HUES6 (cell line): ENCODE measurements at regions not wholly inside any gene's neighbourhood (a gene's known extent, or its start where the extent isn't known, plus 50 kb on each side); places are given as distances from the start of the nearest gene placed in this dataset.

Experiments used
- H3K27ac ChIP-seq: 2 replicates; pipeline ENCODE4 v1.7.0; 2013; ENCODE audit warnings: low read depth, mild to moderate bottlenecking, low read length, inconsistent platforms
- H3K27me3 ChIP-seq: 2 replicates; pipeline ENCODE4 v1.6.1; 2013; ENCODE audit warnings: low read length; ENCODE audit not compliant: control insufficient read depth, insufficient read depth
- H3K36me3 ChIP-seq: 2 replicates; pipeline ENCODE4 v1.6.1; 2013; ENCODE audit warnings: low read length; ENCODE audit not compliant: control insufficient read depth, insufficient read depth
- H3K4me1 ChIP-seq: 2 replicates; pipeline ENCODE4 v1.6.1; 2013; ENCODE audit warnings: low read length; ENCODE audit not compliant: control insufficient read depth, insufficient read depth
- H3K4me3 ChIP-seq: 2 replicates; pipeline ENCODE4 v1.5.1; 2013; ENCODE audit warnings: low read depth, low read length
- H3K9ac ChIP-seq: one replicate; pipeline ENCODE4 v1.6.1; 2013; ENCODE audit warnings: mild to moderate bottlenecking, low read length
- H3K9me3 ChIP-seq: 2 replicates; pipeline ENCODE4 v1.6.1; 2013; ENCODE audit warnings: low read depth, low read length; ENCODE audit not compliant: control insufficient read depth, insufficient read depth

GRCh38 chr14:84351646-84352045 lies 1178.3 kb upstream of the FLRT2 start:
- Histone ChIP-seq H3K36me3 (no peaks in the 10 kb centered on the region), H3K27ac (no peak overlapping the region), H3K9ac (no peak overlapping the region)

DNA sequence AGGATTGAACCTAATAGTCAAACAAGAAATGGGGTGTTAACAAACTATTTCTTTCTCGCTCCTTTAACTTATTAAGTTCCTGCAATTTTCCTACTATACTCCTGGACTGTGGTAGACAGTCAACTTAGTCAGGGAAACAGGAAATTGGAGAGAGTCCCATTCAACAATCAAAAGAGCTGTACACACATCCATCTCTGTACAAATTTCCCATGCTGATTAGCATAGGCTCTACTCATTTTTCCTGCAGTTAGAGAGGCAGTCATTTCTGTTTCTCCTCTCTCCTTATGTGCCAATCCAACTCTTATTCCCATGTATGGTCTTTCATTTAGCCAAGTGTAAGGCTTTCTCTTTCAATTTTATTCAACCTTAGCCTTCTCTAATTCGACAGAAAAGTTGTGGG lies 1168.5 kb upstream of the FLRT2 start:
- Histone ChIP-seq H3K4me1 (no peaks in the 10 kb centered on the region), H3K4me3 (no peak overlapping the region), H3K27me3 (no peaks in the 10 kb centered on the region), H3K36me3 (no peaks in the 10 kb centered on the region), H3K9me3 (no peaks in the 10 kb centered on the region), H3K27ac (no peak overlapping the region), H3K9ac (no peak overlapping the region)

More at GRCh38 chr14:84351646-84352045, 1178.3 kb upstream of the FLRT2 start:
- Histone ChIP-seq H3K9me3 (no peaks in the 10 kb centered on the region; the same call in 1 of the 2 replicates), H3K4me3 (no peak overlapping the region), H3K4me1 (no peaks in the 10 kb centered on the region), H3K27me3 (no peaks in the 10 kb centered on the region)

- Histone ChIP-seq H3K9me3 (0 out of 2 replicates have a peak, but pooled peaks cover 4% of the 10 kb centered on the region), H3K36me3 (no peaks in the 10 kb centered on the region), H3K27ac (no peak overlapping the region), H3K4me3 (no peak overlapping the region), H3K4me1 (no peaks in the 10 kb centered on the region), H3K27me3 (no peaks in the 10 kb centered on the region), H3K9ac (no peak overlapping the region)
Measured at GRCh38 chr14:84375235-84375634, 1154.7 kb upstream of the FLRT2 start.

DNA sequence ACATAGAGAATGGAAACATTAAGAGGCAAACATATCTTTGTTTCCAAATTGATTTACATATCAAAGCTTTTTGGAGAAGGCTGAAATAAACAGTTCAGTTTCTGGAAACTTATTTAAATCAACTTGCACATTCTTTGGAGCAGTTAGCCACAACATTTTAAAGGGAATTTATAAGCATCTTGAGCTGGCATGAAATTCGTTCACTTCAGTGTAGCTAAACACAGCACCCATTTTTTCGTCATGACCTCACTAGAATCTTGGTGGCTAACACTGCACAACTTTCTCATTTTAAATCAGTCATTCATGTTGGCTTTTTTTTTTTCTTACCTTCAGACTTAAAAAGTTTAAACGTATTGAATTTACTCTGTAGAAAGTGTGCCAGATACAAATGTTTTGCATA lies 1139.9 kb upstream of the FLRT2 start:
- no peaks in the 10 kb centered on the region for H3K27me3 ChIP-seq
- no peak overlapping the region for H3K27ac ChIP-seq
- no peaks in the 10 kb centered on the region for H3K36me3 ChIP-seq
- no peak overlapping the region for H3K9ac ChIP-seq
- no peaks in the 10 kb centered on the region for H3K4me1 ChIP-seq
- no peak overlapping the region for H3K4me3 ChIP-seq
- H3K9me3 ChIP-seq: no peaks in the 10 kb centered on the region

DNA sequence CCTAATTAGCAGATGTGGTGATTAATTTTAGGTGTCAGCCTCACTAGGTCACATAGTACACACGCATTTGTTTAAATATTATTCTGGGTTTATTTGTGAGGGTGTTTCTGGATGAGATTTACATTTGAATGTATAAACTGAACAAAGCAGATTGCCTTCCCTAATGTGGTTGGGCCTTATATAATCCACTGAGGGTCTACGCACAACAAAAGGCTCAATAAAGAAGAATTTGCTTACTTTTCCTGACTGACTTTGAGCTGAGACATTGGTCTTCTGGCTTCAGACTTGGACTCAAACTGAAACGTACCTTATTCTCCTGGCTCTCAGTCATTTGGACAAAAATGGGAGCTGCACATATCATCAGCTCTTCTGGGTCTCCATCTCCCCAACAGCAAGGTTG lies 1132.3 kb upstream of the FLRT2 start:
- H3K9ac ChIP-seq: no peak overlapping the region
- no peaks in the 10 kb centered on the region for H3K4me1 ChIP-seq
- H3K27ac ChIP-seq: no peak overlapping the region
- H3K27me3 ChIP-seq: no peaks in the 10 kb centered on the region
- no peaks in the 10 kb centered on the region for H3K36me3 ChIP-seq
- H3K4me3 ChIP-seq: no peak overlapping the region
- H3K9me3 ChIP-seq: peaks cover 4% of the 10 kb centered on the region

DNA sequence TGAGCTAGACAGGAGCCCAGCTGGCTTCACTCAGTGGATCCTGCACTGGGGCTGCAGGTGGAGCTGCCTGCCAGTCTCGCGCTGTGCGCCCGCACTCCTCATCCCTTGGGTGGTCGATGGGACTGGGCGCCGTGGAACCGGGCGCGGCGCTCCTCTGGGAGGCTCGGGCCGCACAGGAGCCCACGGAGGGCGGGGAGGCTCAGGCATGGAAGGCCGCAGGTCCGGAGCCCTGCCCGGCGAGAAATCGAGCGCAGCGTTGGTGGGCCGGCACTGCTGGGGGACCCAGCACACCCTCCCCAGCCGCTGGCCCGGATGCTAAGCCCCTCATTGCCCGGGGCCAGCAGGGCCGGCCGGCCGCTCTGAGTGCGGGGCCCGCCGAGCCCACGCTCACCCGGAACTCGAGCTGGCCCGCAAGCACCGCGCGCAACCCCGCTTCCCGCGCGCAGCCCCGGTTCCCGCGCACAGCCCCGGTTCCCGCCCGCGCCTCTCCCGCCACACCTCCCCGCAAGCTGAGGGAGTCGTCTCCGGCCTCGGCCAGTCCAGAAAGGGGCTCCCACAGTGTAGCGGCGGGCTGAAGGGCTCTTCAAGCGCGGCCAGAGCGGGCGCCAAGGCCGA lies 1130.5 kb upstream of the FLRT2 start:
- no peaks in the 10 kb centered on the region for H3K4me1 ChIP-seq
- no peaks in the 10 kb centered on the region for H3K27me3 ChIP-seq
- peaks cover 4% of the 10 kb centered on the region for H3K9me3 ChIP-seq
- H3K27ac ChIP-seq: no peak overlapping the region
- no peaks in the 10 kb centered on the region for H3K36me3 ChIP-seq
- H3K9ac ChIP-seq: no peak overlapping the region
- H3K4me3 ChIP-seq: no peak overlapping the region

GRCh38 chr14:84401631-84402030 lies 1128.3 kb upstream of the FLRT2 start:
- Histone ChIP-seq H3K27me3 (no peaks in the 10 kb centered on the region), H3K4me1 (no peaks in the 10 kb centered on the region), H3K27ac (no peak overlapping the region)

GRCh38 chr14:84403585-84403984 lies 1126.4 kb upstream of the FLRT2 start:
- Histone ChIP-seq H3K9me3 (peaks cover 1% of the 10 kb centered on the region; the same call in 1 of the 2 replicates), H3K36me3 (no peaks in the 10 kb centered on the region), H3K4me3 (no peak overlapping the region), H3K4me1 (no peaks in the 10 kb centered on the region), H3K27me3 (no peaks in the 10 kb centered on the region), H3K27ac (no peak overlapping the region), H3K9ac (no peak overlapping the region)

More at GRCh38 chr14:84401631-84402030, 1128.3 kb upstream of the FLRT2 start:
- Histone ChIP-seq H3K9me3 (peaks cover 4% of the 10 kb centered on the region), H3K36me3 (no peaks in the 10 kb centered on the region), H3K4me3 (no peak overlapping the region), H3K9ac (no peak overlapping the region)

- H3K9me3 ChIP-seq: no peaks in the 10 kb centered on the region
- H3K36me3 ChIP-seq: no peaks in the 10 kb centered on the region
- no peaks in the 10 kb centered on the region for H3K27me3 ChIP-seq
- no peak overlapping the region for H3K27ac ChIP-seq
- no peak overlapping the region for H3K9ac ChIP-seq
- no peaks in the 10 kb centered on the region for H3K4me1 ChIP-seq
- H3K4me3 ChIP-seq: no peak overlapping the region
Measured at GRCh38 chr14:84404246-84404645, 1125.7 kb upstream of the FLRT2 start.

- Histone ChIP-seq H3K9me3 (peaks cover 11% of the 10 kb centered on the region; the same call in 1 of the 2 replicates), H3K36me3 (no peaks in the 10 kb centered on the region), H3K4me1 (peaks cover 3% of the 10 kb centered on the region; the same call in 1 of the 2 replicates), H3K27ac (no peak overlapping the region), H3K4me3 (no peak overlapping the region), H3K9ac (no peak overlapping the region), H3K27me3 (no peaks in the 10 kb centered on the region)
Measured at GRCh38 chr14:84409435-84409834, 1120.5 kb upstream of the FLRT2 start.

- Histone ChIP-seq H3K4me3 (no peak overlapping the region), H3K9me3 (peaks cover 11% of the 10 kb centered on the region; the same call in 1 of the 2 replicates), H3K9ac (no peak overlapping the region), H3K4me1 (peaks cover 3% of the 10 kb centered on the region; the same call in 1 of the 2 replicates), H3K27me3 (no peaks in the 10 kb centered on the region), H3K36me3 (no peaks in the 10 kb centered on the region), H3K27ac (no peak overlapping the region)
Measured at GRCh38 chr14:84410344-84410743, 1119.6 kb upstream of the FLRT2 start.
